C4-2B (cell line): ENCODE measurements at regions not wholly inside any gene's neighbourhood (a gene's known extent, or its start where the extent isn't known, plus 50 kb on each side); places are given as distances from the start of the nearest gene placed in this dataset.

ENCODE experiments used
- H3K27ac ChIP-seq: fragments of 450-650 bp; 2 replicates; pipeline ENCODE4 v1.5.1; 2017
- CTCF ChIP-seq: fragments of 450-650 bp; conservative IDR thresholded peaks from 2 replicates; pipeline ENCODE4 v1.5.1; 2017; ENCODE audit warnings: mild to moderate bottlenecking
- ZFX ChIP-seq: fragments of 450-650 bp; IDR thresholded peaks from 2 replicates; pipeline ENCODE4 v1.6.1; 2017

GRCh38 chr2:144580521-144581161, 60.7 kb upstream of the ZEB2 start:
- TF ChIP-seq ZFX: no peak
- no peak for TF ChIP-seq CTCF
- no peak overlapping the region for H3K27ac ChIP-seq

DNA sequence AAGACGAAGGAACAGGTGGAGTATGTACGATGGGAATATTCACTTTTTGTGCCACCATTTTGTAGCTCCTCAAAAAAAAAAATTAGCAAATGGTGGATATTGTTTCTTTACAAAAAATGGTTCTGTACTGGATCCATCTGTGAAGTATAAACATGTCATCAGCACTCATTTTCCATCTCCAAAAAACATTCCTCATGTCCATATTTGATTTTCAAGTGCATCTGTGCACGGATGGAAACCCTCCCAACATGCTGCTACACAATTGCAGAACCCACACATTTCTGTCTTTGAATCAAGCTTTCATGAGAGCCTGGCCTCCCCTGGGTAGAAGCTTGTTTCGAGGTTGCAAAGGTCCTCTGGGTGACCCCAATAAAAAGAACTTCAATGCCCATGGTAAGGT, 59.6 kb upstream of the ZEB2 start:
- TF ChIP-seq CTCF (no peak), ZFX (no peak)
- no peak overlapping the region for H3K27ac ChIP-seq

- TF ChIP-seq CTCF: no peak
- TF ChIP-seq ZFX: no peak
- H3K27ac ChIP-seq: no peak overlapping the region
Observed at GRCh38 chr2:144578099-144578498, 58.2 kb upstream of the ZEB2 start.

DNA sequence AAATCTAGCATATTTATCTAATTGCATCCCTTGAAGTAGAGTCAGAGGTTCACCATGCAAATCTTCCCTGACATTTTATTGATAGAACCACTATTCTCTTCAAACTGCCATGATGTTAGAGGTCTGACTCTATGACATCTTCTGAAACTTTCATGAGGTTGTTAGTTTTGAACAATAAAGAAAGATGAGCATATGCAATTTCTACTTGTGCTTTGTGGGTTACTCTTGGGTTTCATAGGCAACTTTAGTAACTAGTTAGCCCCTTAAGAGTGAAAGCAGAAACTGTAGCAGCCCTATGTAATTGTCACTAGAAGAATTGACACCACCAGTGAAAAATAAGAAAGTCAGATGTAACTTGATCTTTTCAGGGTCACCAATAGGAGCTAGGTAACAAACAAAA, 53.1 kb upstream of the ZEB2 start:
- no peak for TF ChIP-seq CTCF
- no peak overlapping the region for H3K27ac ChIP-seq

DNA sequence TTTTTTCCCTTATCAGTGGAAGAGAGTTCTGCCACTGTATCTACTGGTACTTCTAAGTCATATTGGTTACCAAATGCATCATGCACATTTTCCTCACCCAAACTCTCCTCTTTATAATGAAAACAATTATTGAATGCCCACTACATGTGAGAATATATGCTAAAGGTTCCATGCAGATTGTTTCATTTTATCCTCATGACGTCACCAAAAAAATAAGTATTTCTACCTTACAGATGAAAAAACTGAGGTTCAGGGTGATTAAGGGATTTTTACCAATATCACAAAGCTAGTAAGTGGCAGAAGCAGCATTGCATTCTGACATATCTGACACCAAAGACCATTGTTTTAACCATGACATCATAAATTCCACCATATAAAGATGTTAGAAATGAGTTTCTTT, 51.9 kb upstream of the ZEB2 start:
- H3K27ac ChIP-seq: no peak overlapping the region
- TF ChIP-seq ZFX (no peak), CTCF (no peak)

GRCh38 chr2:144570566-144570965, 50.6 kb upstream of the ZEB2 start:
- TF ChIP-seq CTCF (no peak), ZFX (no peak)
- H3K27ac ChIP-seq: no peak overlapping the region
